Panc1 (cell line): ENCODE measurements at regions not wholly inside any gene's neighbourhood (a gene's known extent, or its start where the extent isn't known, plus 50 kb on each side); places are given as distances from the start of the nearest gene placed in this dataset.
"Not testable (repeated sequence)": the region's sequence is repeated elsewhere in the genome, so short reads cannot be mapped to it uniquely, and the experiment has no call there.

Experiments
- ATAC-seq: fragments of 200-7000 bp; cut with Tn5 transposase; 2 replicates; pipeline ENCODE4 v1.9.1; 2020; ENCODE audit warnings: mild to moderate bottlenecking, moderate library complexity
- BruUV-seq: library from RNA; stranded (reverse); fragments of 400-500 nt; replicated peaks from 2 replicates; lab custom pipeline; 2021; lab: Mats Ljungman, UMichigan
- CTCF ChIA-PET: fragments of 300-600 bp; sonication (Branson Sonifier 250); formaldehyde crosslinking; loops from one replicate; lab custom pipeline; 2022; ENCODE audit warnings: antibody characterized with exemption; lab: Charles Lee
- POLR2A ChIA-PET: fragments of 300-600 bp; sonication (Branson Sonifier 250); formaldehyde crosslinking; loops from one replicate; lab custom pipeline; 2022; ENCODE audit warnings: antibody characterized with exemption; lab: Charles Lee
- DNase-seq: peaks from one replicate; pipeline ENCODE4 v3.0.0-alpha.2; 2010; ENCODE audit warnings: low read depth, low spot score
- H3K27ac ChIP-seq: 2 replicates; pipeline ENCODE4 v1.5.1; 2011; ENCODE audit warnings: mild to moderate bottlenecking, low read length, inconsistent platforms
- H3K27me3 ChIP-seq: fragments of 200-500 bp; sonication (Bioruptor generic); 2 replicates; pipeline ENCODE4 v1.6.0; 2014; ENCODE audit warnings: low read length, inconsistent platforms; ENCODE audit not compliant: control insufficient read depth, insufficient read depth
- H3K36me3 ChIP-seq: fragments of 200-500 bp; sonication (Bioruptor generic); 2 replicates; pipeline ENCODE4 v1.5.1; 2014; ENCODE audit warnings: inconsistent platforms, mild to moderate bottlenecking, low read length, moderate library complexity; ENCODE audit not compliant: control insufficient read depth, insufficient read depth
- H3K4me1 ChIP-seq: 2 replicates; pipeline ENCODE4 v1.5.1; 2011; ENCODE audit warnings: inconsistent platforms, mild to moderate bottlenecking, low read length, moderate library complexity; ENCODE audit not compliant: control insufficient read depth, insufficient read depth
- H3K4me3 ChIP-seq, 2 experiments: 2 replicates each; pipeline ENCODE4 v1.5.1; 2011 to 2012; ENCODE audit warnings: low read depth in 2 of 2, low read length in 2 of 2, mild to moderate bottlenecking in 2 of 2, inconsistent platforms in 1 of 2, moderate library complexity in 1 of 2
- H3K9me3 ChIP-seq: fragments of 200-500 bp; sonication (Bioruptor generic); 2 replicates; pipeline ENCODE4 v1.5.1; 2014; ENCODE audit warnings: low read depth, mild to moderate bottlenecking, inconsistent platforms, low read length, moderate library complexity; ENCODE audit not compliant: control insufficient read depth, insufficient read depth
- CTCF ChIP-seq: fragments of 450-650 bp; IDR thresholded peaks from 2 replicates; pipeline ENCODE4 v1.5.1; 2017; ENCODE audit warnings: mild to moderate bottlenecking
- POLR2AphosphoS5 ChIP-seq: IDR thresholded peaks from 2 replicates; pipeline ENCODE4 v1.6.1; 2012; ENCODE audit warnings: mild to moderate bottlenecking, low read depth, low read length, moderate library complexity
- REST ChIP-seq, 2 experiments: IDR thresholded peaks; 2 replicates each; pipeline ENCODE4 v1.6.1; 2011 to 2012; ENCODE audit warnings: low read depth in 2 of 2, control low read depth in 1 of 2, low read length in 1 of 2, mild to moderate bottlenecking in 1 of 2, moderate library complexity in 1 of 2; ENCODE audit not compliant: insufficient read depth in 1 of 2
- SIN3A ChIP-seq: IDR thresholded peaks from 2 replicates; pipeline ENCODE4 v1.6.1; 2012; ENCODE audit warnings: low read depth, mild to moderate bottlenecking, low read length, moderate library complexity, borderline replicate concordance; ENCODE audit not compliant: insufficient read depth
- TCF7L2 ChIP-seq: IDR thresholded peaks from 2 replicates; pipeline ENCODE4 v1.6.1; 2011; ENCODE audit warnings: mild to moderate bottlenecking, low read depth, low read length, inconsistent platforms
- in situ Hi-C: cut with HindIII; loops from 2 replicates; pipeline ENCODE4 v1.10.0; 2016; ENCODE audit warnings: low sequenced_read_pairs, low pct_unique_long_range_greater_than_20kb
- intact Hi-C: fragments of 100-400 bp; cut with micrococcal nuclease; formaldehyde crosslinking; loops from one replicate; pipeline ENCODE4 v1.10.0; 2022; ENCODE audit not compliant: unreplicated experiment

- in situ Hi-C loops (no loop called here), intact Hi-C loops (no loop called here)
- POLR2A ChIA-PET = no interaction called here
Measured at GRCh38 chr18:73520229-73520628, 627.4 kb downstream of the FBXO15 start.

GRCh38 chr18:73516056-73516455 lies 631.6 kb downstream of the FBXO15 start:
- H3K4me3 ChIP-seq, BruUV-seq, ATAC-seq, POLR2A ChIA-PET, DNase-seq, in situ Hi-C loops, H3K9me3 ChIP-seq, H3K27me3 ChIP-seq, H3K27ac ChIP-seq, H3K4me1 ChIP-seq, H3K36me3 ChIP-seq, intact Hi-C loops: not testable (repeated sequence)
- CTCF ChIA-PET = interaction anchor here (0.6 kb wide), 1 partner anchor 255 kb away, joined by 3 read pairs; no protein-coding TSS in a partner anchor

More at GRCh38 chr18:73520229-73520628, 627.4 kb downstream of the FBXO15 start:
- CTCF ChIA-PET = no interaction called here
- Histone ChIP-seq H3K27ac (no peak overlapping the region), H3K36me3 (no peaks in the 10 kb centered on the region), H3K9me3 (no peaks in the 10 kb centered on the region), H3K27me3 (no peaks in the 10 kb centered on the region; the same call in 1 of the 2 replicates), H3K4me3 (no peak overlapping the region), H3K4me1 (no peaks in the 10 kb centered on the region)
- DNase-seq (no peak), ATAC-seq (peak; percentile 66; the same call in 1 of the 2 replicates)
- BruUV-seq = no TSS peak
- TF ChIP-seq POLR2AphosphoS5 (no peak), SIN3A (no peak), CTCF (peak; percentile 47), REST (IDR thresholded peaks at IDR 0.05; ENCODE audit: insufficient read depth in 1 of 2, low read depth in 2 of 2, low read length in 1 of 2) (no peak), TCF7L2 (no peak)

GRCh38 chr18:73514449-73514848 lies 633.2 kb downstream of the FBXO15 start:
- ATAC-seq = no peak
- CTCF ChIA-PET = interaction anchor here (0.6 kb wide), 1 partner anchor 522 kb away, joined by 3 read pairs; no protein-coding TSS in a partner anchor
- intact Hi-C loops = no loop called here

More at GRCh38 chr18:73514449-73514848, 633.2 kb downstream of the FBXO15 start:
- TF ChIP-seq SIN3A = no peak
- no peak for TF ChIP-seq CTCF
- TF ChIP-seq POLR2AphosphoS5 = no peak
- no peak for TF ChIP-seq TCF7L2
- no TSS peak for BruUV-seq
- POLR2A ChIA-PET = no interaction called here
- no peaks in the 10 kb centered on the region for H3K36me3 ChIP-seq
- no peak overlapping the region for H3K4me3 ChIP-seq
- no peaks in the 10 kb centered on the region; the same call in 1 of the 2 replicates for H3K27me3 ChIP-seq
- no peaks in the 10 kb centered on the region for H3K9me3 ChIP-seq
- no peak for DNase-seq
- in situ Hi-C loops = no loop called here
- no peaks in the 10 kb centered on the region for H3K4me1 ChIP-seq
- H3K27ac ChIP-seq = no peak overlapping the region
